HT-29 (cell line): ENCODE measurements at regions not wholly inside any gene's neighbourhood (a gene's known extent, or its start where the extent isn't known, plus 50 kb on each side); places are given as distances from the start of the nearest gene placed in this dataset.
"Not testable (repeated sequence)": the region's sequence is repeated elsewhere in the genome, so short reads cannot be mapped to it uniquely, and the experiment has no call there.

Source experiments
- DNase-seq: peaks from one replicate; pipeline ENCODE4 v3.0.0-alpha.2; 2015; ENCODE audit warnings: low spot score

GRCh38 chr17:77826132-77826873, 132.2 kb upstream of the TNRC6C start:
- no peak for DNase-seq

- no peak for DNase-seq
Observed at GRCh38 chr17:77827039-77827438, 131.5 kb upstream of the TNRC6C start.

- DNase-seq, result no peak
Observed at GRCh38 chr17:77827511-77827910, 131.0 kb upstream of the TNRC6C start.

- no peak for DNase-seq
Observed at GRCh38 chr17:77828749-77829539, 129.6 kb upstream of the TNRC6C start.

GRCh38 chr17:77829843-77830799, 128.4 kb upstream of the TNRC6C start:
- DNase-seq, result no peak

- no peak for DNase-seq
Observed at GRCh38 chr17:77830816-77831473, 127.6 kb upstream of the TNRC6C start.

GRCh38 chr17:77831474-77832179, 126.9 kb upstream of the TNRC6C start:
- no peak for DNase-seq

- no peak for DNase-seq
Observed at GRCh38 chr17:77832180-77832560, 126.3 kb upstream of the TNRC6C start.

- DNase-seq, result no peak
Observed at GRCh38 chr17:77833769-77834168, 124.7 kb upstream of the TNRC6C start.

GRCh38 chr17:77834170-77835115, 124.1 kb upstream of the TNRC6C start:
- peak; percentile 53 for DNase-seq

- no peak for DNase-seq
Observed at GRCh38 chr17:77836557-77837041, 121.9 kb upstream of the TNRC6C start.

GRCh38 chr17:77837072-77837471, 121.4 kb upstream of the TNRC6C start:
- DNase-seq, result not testable (repeated sequence)

- no peak for DNase-seq
Observed at GRCh38 chr17:77837917-77838316, 120.6 kb upstream of the TNRC6C start.

GRCh38 chr17:77838748-77839697, 119.5 kb upstream of the TNRC6C start:
- no peak for DNase-seq

GRCh38 chr17:77839698-77840512, 118.6 kb upstream of the TNRC6C start:
- peak; percentile 18 for DNase-seq

- no peak for DNase-seq
Observed at GRCh38 chr17:77840513-77841165, 117.9 kb upstream of the TNRC6C start.
